Testis (tissue), 2 donors: ENCODE measurements at regions not wholly inside any gene's neighbourhood (a gene's known extent, or its start where the extent isn't known, plus 50 kb on each side); places are given as distances from the start of the nearest gene placed in this dataset.

Experiments
- POLR2A ChIP-seq: fragments of 450-650 bp; IDR thresholded peaks from one replicate; pipeline ENCODE4 v1.6.1; 2017; ENCODE audit warnings: antibody characterized with exemption, mild to moderate bottlenecking, moderate library complexity
- TF ChIP-seq, protein P1 (sequence below), 3 experiments: fragments of 450-650 bp in 2 of 3; fragments of 200-600 bp in 1 of 3; sonication (generic) in 1 of 3; IDR thresholded peaks; one replicate each; pipeline ENCODE4 v1.5.1; 2016 to 2019; ENCODE audit warnings: antibody characterized with exemption in 3 of 3, mild to moderate bottlenecking in 2 of 3, moderate library complexity in 1 of 3

DNA sequence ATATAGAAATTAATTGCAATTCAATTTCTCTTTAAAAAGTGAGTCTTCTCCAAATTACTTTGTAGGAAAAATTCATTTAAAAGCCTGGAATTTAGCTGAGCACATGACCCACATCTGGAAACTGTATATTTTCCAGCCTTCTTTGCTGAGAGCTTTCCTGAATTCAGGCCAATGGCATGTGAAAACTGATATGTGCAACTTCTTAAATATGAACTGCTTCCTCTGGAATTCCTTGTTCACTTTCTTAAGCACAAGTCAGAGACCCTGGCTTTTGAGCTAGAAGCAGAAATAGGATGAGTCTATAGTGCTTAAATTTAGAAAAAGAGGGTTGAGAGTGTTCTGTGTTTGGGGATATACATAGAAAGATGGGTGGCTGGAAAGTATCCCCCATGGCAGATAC, 365.1 kb upstream of the MTPN start:
- TF ChIP-seq POLR2A: no peak
- TF ChIP-seq, protein P1, sequence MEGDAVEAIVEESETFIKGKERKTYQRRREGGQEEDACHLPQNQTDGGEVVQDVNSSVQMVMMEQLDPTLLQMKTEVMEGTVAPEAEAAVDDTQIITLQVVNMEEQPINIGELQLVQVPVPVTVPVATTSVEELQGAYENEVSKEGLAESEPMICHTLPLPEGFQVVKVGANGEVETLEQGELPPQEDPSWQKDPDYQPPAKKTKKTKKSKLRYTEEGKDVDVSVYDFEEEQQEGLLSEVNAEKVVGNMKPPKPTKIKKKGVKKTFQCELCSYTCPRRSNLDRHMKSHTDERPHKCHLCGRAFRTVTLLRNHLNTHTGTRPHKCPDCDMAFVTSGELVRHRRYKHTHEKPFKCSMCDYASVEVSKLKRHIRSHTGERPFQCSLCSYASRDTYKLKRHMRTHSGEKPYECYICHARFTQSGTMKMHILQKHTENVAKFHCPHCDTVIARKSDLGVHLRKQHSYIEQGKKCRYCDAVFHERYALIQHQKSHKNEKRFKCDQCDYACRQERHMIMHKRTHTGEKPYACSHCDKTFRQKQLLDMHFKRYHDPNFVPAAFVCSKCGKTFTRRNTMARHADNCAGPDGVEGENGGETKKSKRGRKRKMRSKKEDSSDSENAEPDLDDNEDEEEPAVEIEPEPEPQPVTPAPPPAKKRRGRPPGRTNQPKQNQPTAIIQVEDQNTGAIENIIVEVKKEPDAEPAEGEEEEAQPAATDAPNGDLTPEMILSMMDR (IDR thresholded peaks at IDR 0.05): no peak
